ENCODE measurements at regions not wholly inside any gene's neighbourhood (a gene's known extent, or its start where the extent isn't known, plus 50 kb on each side); places are given as distances from the start of the nearest gene placed in this dataset.
A peak's percentile ranks its signal among the peaks of the same experiment; 100 is the strongest.

- in situ Hi-C loops (cut with MboI; ENCODE audit: low sequenced_read_pairs in 4 of 4) = no loop called here
- Histone ChIP-seq H3K4me1 (no peaks in the 10 kb centered on the region), H3K27ac (no peak overlapping the region), H3K4me3 (no peak overlapping the region), H3K36me3 (no peaks in the 10 kb centered on the region), H3K27me3 (no peaks in the 10 kb centered on the region), H3K9me3 (no peaks in the 10 kb centered on the region)
- TF ChIP-seq POLR2A (IDR thresholded peaks at IDR 0.05) (no peak), CTCF (IDR thresholded peaks at IDR 0.05 in 4 of 5, conservative IDR thresholded peaks at IDR 0.05 in 1 of 5) (no peak)
- intact Hi-C loops (cut with DNase I; ENCODE audit: low total_unique reads) = no loop called here
- DNase-seq (no peak), ATAC-seq (no peak)
Observed at GRCh38 chr12:116637589-116638150, 78.5 kb downstream of the MAP1LC3B2 start.

- in situ Hi-C loops (cut with MboI; ENCODE audit: low sequenced_read_pairs in 4 of 4) = no loop called here
- Histone ChIP-seq H3K36me3 (no peaks in the 10 kb centered on the region), H3K4me3 (no peak overlapping the region), H3K27ac (no peak overlapping the region), H3K4me1 (no peaks in the 10 kb centered on the region), H3K9me3 (no peaks in the 10 kb centered on the region), H3K27me3 (no peaks in the 10 kb centered on the region)
- DNase-seq (no peak), ATAC-seq (no peak)
- intact Hi-C loops (cut with DNase I; ENCODE audit: low total_unique reads) = no loop called here
- TF ChIP-seq CTCF (IDR thresholded peaks at IDR 0.05 in 4 of 5, conservative IDR thresholded peaks at IDR 0.05 in 1 of 5) (no peak), POLR2A (IDR thresholded peaks at IDR 0.05) (no peak)
Observed at GRCh38 chr12:116636608-116637519, 77.7 kb downstream of the MAP1LC3B2 start.

- ATAC-seq (peak in 1 of 2 donors; percentile 36), DNase-seq (no peak)
- in situ Hi-C loops (cut with MboI; ENCODE audit: low sequenced_read_pairs in 4 of 4) (no loop called here), intact Hi-C loops (cut with DNase I; ENCODE audit: low total_unique reads) (no loop called here)
- Histone ChIP-seq H3K27me3 (no peaks in the 10 kb centered on the region), H3K9me3 (no peaks in the 10 kb centered on the region), H3K36me3 (no peaks in the 10 kb centered on the region), H3K4me3 (no peak overlapping the region), H3K27ac (no peak overlapping the region), H3K4me1 (no peaks in the 10 kb centered on the region)
- TF ChIP-seq POLR2A (IDR thresholded peaks at IDR 0.05) = no peak
- TF ChIP-seq CTCF (IDR thresholded peaks at IDR 0.05 in 4 of 5, conservative IDR thresholded peaks at IDR 0.05 in 1 of 5) = no peak
Observed at GRCh38 chr12:116635487-116635886, 76.3 kb downstream of the MAP1LC3B2 start.

- TF ChIP-seq POLR2A (IDR thresholded peaks at IDR 0.05) (no peak), CTCF (IDR thresholded peaks at IDR 0.05 in 4 of 5, conservative IDR thresholded peaks at IDR 0.05 in 1 of 5) (no peak)
- H3K4me1 ChIP-seq = no peaks in the 10 kb centered on the region
- in situ Hi-C loops (cut with MboI; ENCODE audit: low sequenced_read_pairs in 4 of 4) (no loop called here), intact Hi-C loops (cut with DNase I; ENCODE audit: low total_unique reads) (no loop called here)
- ATAC-seq = no peak
- H3K4me3 ChIP-seq = no peak overlapping the region
- no peak overlapping the region for H3K27ac ChIP-seq
- H3K9me3 ChIP-seq = no peaks in the 10 kb centered on the region
- H3K36me3 ChIP-seq = no peaks in the 10 kb centered on the region
- peaks cover 0 to 6% (median 2%) of the 10 kb centered on the region in 3 donors for H3K27me3 ChIP-seq
- DNase-seq = no peak
Observed at GRCh38 chr12:116633476-116633875, 74.3 kb downstream of the MAP1LC3B2 start.
